Fibroblast of villous mesenchyme (primary cell): ENCODE measurements at regions not wholly inside any gene's neighbourhood (a gene's known extent, or its start where the extent isn't known, plus 50 kb on each side); places are given as distances from the start of the nearest gene placed in this dataset.

Source experiments
- DNase-seq: peaks from one replicate; pipeline ENCODE4 v3.0.0-alpha.2; 2010; ENCODE audit warnings: low read depth
- H3K4me3 ChIP-seq: 2 replicates; pipeline ENCODE4 v1.5.1; 2011; ENCODE audit warnings: low read depth, mild to moderate bottlenecking, low read length
- TF ChIP-seq, protein P1 (sequence below): IDR thresholded peaks from 2 replicates; pipeline ENCODE4 v1.5.1; 2012; ENCODE audit warnings: low read depth, mild to moderate bottlenecking, low read length; ENCODE audit not compliant: insufficient read depth

DNA sequence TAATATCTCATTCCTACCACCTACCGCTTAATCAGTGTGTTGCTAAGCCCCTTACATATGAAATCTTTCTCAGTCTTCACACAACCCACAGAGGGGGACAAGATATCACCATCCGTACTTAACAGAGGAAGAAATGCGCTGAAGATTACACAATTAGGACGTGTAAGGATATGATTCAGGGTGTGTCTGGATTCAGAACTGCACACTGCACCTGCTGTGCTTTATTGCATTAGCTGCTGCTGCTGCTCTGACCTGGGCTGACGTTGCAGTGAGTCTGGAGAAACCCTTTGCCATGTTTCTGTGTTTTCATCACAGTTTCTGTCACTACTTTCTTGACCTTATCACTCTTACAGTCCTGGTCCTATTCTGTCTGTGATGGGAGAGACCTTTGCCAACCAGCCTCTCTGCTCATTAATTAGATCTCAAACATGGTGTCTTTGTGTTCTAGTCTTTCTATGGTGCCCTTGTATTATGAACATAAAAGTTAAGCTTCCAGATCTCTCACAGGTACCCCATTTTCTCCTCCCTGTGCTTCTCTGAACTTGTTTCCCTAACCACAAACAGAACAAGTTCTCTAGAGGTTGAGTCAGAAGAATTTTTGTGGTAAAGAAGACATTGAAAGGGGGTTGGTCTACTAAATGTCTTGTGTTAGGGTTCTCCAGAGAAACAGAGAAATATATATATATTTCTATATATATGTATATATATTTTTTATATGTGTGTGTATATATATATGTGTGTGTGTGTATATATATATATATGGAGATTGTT lies 92.9 kb upstream of the CYP1B1 start:
- DNase-seq: peak; percentile 70

GRCh38 chr2:38167968-38168350 lies 92.0 kb upstream of the CYP1B1 start:
- H3K4me3 ChIP-seq: no peak overlapping the region
- TF ChIP-seq, protein P1, sequence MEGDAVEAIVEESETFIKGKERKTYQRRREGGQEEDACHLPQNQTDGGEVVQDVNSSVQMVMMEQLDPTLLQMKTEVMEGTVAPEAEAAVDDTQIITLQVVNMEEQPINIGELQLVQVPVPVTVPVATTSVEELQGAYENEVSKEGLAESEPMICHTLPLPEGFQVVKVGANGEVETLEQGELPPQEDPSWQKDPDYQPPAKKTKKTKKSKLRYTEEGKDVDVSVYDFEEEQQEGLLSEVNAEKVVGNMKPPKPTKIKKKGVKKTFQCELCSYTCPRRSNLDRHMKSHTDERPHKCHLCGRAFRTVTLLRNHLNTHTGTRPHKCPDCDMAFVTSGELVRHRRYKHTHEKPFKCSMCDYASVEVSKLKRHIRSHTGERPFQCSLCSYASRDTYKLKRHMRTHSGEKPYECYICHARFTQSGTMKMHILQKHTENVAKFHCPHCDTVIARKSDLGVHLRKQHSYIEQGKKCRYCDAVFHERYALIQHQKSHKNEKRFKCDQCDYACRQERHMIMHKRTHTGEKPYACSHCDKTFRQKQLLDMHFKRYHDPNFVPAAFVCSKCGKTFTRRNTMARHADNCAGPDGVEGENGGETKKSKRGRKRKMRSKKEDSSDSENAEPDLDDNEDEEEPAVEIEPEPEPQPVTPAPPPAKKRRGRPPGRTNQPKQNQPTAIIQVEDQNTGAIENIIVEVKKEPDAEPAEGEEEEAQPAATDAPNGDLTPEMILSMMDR: no peak
- peak; percentile 79 for DNase-seq

More for the DNA sequence above, 92.9 kb upstream of the CYP1B1 start:
- H3K4me3 ChIP-seq: no peak overlapping the region
- TF ChIP-seq, protein P1: no peak

- H3K4me3 ChIP-seq: no peak overlapping the region
- TF ChIP-seq, protein P1: no peak
- DNase-seq: no peak
Measured at GRCh38 chr2:38165698-38166097, 89.7 kb upstream of the CYP1B1 start.

GRCh38 chr2:38164881-38165280 lies 88.9 kb upstream of the CYP1B1 start:
- DNase-seq: no peak
- TF ChIP-seq, protein P1: no peak
- H3K4me3 ChIP-seq: no peak overlapping the region

DNA sequence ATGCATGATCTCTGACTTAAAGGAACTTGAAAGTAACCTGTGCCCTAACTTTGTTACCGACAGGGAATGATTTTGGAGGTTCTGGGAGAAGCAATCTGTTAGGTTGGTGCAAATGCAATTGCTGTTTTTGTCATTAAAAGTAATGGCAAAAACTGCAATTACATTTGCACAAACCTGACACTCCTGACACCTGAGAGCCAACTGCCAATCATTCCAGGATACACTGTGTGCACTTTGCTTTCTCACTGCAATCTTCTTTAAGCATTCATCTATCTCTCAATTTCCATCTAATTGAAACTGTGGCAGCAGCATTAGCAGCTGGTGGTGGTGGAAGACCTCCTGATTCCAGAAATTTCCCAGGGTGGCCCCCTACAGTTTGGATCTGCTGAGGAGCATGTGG lies 87.6 kb upstream of the CYP1B1 start:
- TF ChIP-seq, protein P1: no peak
- no peak overlapping the region for H3K4me3 ChIP-seq
- DNase-seq: no peak

GRCh38 chr2:38163006-38163405 lies 87.1 kb upstream of the CYP1B1 start:
- TF ChIP-seq, protein P1: no peak
- no peak overlapping the region for H3K4me3 ChIP-seq
- no peak for DNase-seq

DNA sequence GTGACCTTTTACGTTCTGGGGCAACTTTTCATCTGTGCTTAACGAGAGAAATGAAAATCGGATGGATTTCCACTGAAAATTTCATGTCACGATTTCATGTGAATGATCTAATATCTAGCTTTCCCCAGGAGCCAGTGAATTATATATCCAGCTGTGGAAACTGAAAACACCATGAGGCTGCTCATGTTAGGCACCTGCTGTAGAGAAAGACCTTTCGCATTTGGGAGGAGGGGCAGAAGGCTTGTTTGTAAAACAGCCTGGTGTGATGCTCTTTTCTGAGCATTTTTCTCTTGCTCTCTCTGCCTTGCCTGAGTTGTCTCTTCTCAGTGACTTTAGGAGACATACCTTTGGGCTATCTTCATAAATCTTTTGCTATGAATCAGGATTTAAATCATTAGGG lies 84.6 kb upstream of the CYP1B1 start:
- TF ChIP-seq, protein P1: no peak
- no peak for DNase-seq
- no peak overlapping the region for H3K4me3 ChIP-seq
